ENCODE measurements at regions not wholly inside any gene's neighbourhood (a gene's known extent, or its start where the extent isn't known, plus 50 kb on each side); places are given as distances from the start of the nearest gene placed in this dataset.

GRCh38 chr15:36479200-36479896 is 100.1 kb upstream of the CDIN1 start:
- DNase-seq (ENCODE audit: insufficient read length) = no peak
- no peak for TF ChIP-seq POLR2A (IDR thresholded peaks at IDR 0.05; ENCODE audit: low read depth, low read length)
- TF ChIP-seq TAF1 (IDR thresholded peaks at IDR 0.05; ENCODE audit: borderline replicate concordance, low read depth, low read length) = no peak
- no peak for TF ChIP-seq POLR2AphosphoS5 (IDR thresholded peaks at IDR 0.05; ENCODE audit: low read depth, low read length)
- no peak for FAIRE-seq

- no peak for DNase-seq (ENCODE audit: insufficient read length)
- TF ChIP-seq TAF1 (IDR thresholded peaks at IDR 0.05; ENCODE audit: borderline replicate concordance, low read depth, low read length) (no peak), POLR2A (IDR thresholded peaks at IDR 0.05; ENCODE audit: low read depth, low read length) (no peak), POLR2AphosphoS5 (IDR thresholded peaks at IDR 0.05; ENCODE audit: low read depth, low read length) (no peak)
- FAIRE-seq = no peak
Observed at GRCh38 chr15:36481156-36481555, 98.3 kb upstream of the CDIN1 start.

GRCh38 chr15:36483409-36483808 is 96.0 kb upstream of the CDIN1 start:
- FAIRE-seq = no peak
- DNase-seq (ENCODE audit: insufficient read length) = no peak
- TF ChIP-seq POLR2A (IDR thresholded peaks at IDR 0.05; ENCODE audit: low read depth, low read length) (no peak), TAF1 (IDR thresholded peaks at IDR 0.05; ENCODE audit: borderline replicate concordance, low read depth, low read length) (no peak), POLR2AphosphoS5 (IDR thresholded peaks at IDR 0.05; ENCODE audit: low read depth, low read length) (no peak)

- no peak for DNase-seq (ENCODE audit: insufficient read length)
- no peak for FAIRE-seq
- no peak for TF ChIP-seq TAF1 (IDR thresholded peaks at IDR 0.05; ENCODE audit: borderline replicate concordance, low read depth, low read length)
- TF ChIP-seq POLR2AphosphoS5 (IDR thresholded peaks at IDR 0.05; ENCODE audit: low read depth, low read length) = no peak
- TF ChIP-seq POLR2A (IDR thresholded peaks at IDR 0.05; ENCODE audit: low read depth, low read length) = no peak
Observed at GRCh38 chr15:36484038-36484778, 95.2 kb upstream of the CDIN1 start.

GRCh38 chr15:36491912-36492311 is 87.5 kb upstream of the CDIN1 start:
- TF ChIP-seq POLR2AphosphoS5 (IDR thresholded peaks at IDR 0.05; ENCODE audit: low read depth, low read length) = no peak
- TF ChIP-seq TAF1 (IDR thresholded peaks at IDR 0.05; ENCODE audit: borderline replicate concordance, low read depth, low read length) = no peak
- TF ChIP-seq POLR2A (IDR thresholded peaks at IDR 0.05; ENCODE audit: low read depth, low read length) = no peak
- no peak for DNase-seq (ENCODE audit: insufficient read length)
- FAIRE-seq = no peak

GRCh38 chr15:36495456-36495991 is 83.9 kb upstream of the CDIN1 start:
- TF ChIP-seq POLR2A (IDR thresholded peaks at IDR 0.05; ENCODE audit: low read depth, low read length) = no peak
- FAIRE-seq (no peak), DNase-seq (ENCODE audit: insufficient read length) (no peak)

GRCh38 chr15:36497901-36498300 is 81.5 kb upstream of the CDIN1 start:
- DNase-seq (ENCODE audit: insufficient read length) (no peak), FAIRE-seq (no peak)
- no peak for TF ChIP-seq POLR2A (IDR thresholded peaks at IDR 0.05; ENCODE audit: low read depth, low read length)
- no peak for TF ChIP-seq TAF1 (IDR thresholded peaks at IDR 0.05; ENCODE audit: borderline replicate concordance, low read depth, low read length)
- TF ChIP-seq POLR2AphosphoS5 (IDR thresholded peaks at IDR 0.05; ENCODE audit: low read depth, low read length) = no peak

- FAIRE-seq (no peak), DNase-seq (ENCODE audit: insufficient read length) (no peak)
- TF ChIP-seq TAF1 (IDR thresholded peaks at IDR 0.05; ENCODE audit: borderline replicate concordance, low read depth, low read length) (no peak), POLR2AphosphoS5 (IDR thresholded peaks at IDR 0.05; ENCODE audit: low read depth, low read length) (no peak), POLR2A (IDR thresholded peaks at IDR 0.05; ENCODE audit: low read depth, low read length) (no peak)
Observed at GRCh38 chr15:36498401-36498800, 81.0 kb upstream of the CDIN1 start.

GRCh38 chr15:36498916-36499315 is 80.5 kb upstream of the CDIN1 start:
- TF ChIP-seq TAF1 (IDR thresholded peaks at IDR 0.05; ENCODE audit: borderline replicate concordance, low read depth, low read length) = no peak
- no peak for TF ChIP-seq POLR2AphosphoS5 (IDR thresholded peaks at IDR 0.05; ENCODE audit: low read depth, low read length)
- TF ChIP-seq POLR2A (IDR thresholded peaks at IDR 0.05; ENCODE audit: low read depth, low read length) = no peak
- DNase-seq (ENCODE audit: insufficient read length) = no peak
- no peak for FAIRE-seq

DNA sequence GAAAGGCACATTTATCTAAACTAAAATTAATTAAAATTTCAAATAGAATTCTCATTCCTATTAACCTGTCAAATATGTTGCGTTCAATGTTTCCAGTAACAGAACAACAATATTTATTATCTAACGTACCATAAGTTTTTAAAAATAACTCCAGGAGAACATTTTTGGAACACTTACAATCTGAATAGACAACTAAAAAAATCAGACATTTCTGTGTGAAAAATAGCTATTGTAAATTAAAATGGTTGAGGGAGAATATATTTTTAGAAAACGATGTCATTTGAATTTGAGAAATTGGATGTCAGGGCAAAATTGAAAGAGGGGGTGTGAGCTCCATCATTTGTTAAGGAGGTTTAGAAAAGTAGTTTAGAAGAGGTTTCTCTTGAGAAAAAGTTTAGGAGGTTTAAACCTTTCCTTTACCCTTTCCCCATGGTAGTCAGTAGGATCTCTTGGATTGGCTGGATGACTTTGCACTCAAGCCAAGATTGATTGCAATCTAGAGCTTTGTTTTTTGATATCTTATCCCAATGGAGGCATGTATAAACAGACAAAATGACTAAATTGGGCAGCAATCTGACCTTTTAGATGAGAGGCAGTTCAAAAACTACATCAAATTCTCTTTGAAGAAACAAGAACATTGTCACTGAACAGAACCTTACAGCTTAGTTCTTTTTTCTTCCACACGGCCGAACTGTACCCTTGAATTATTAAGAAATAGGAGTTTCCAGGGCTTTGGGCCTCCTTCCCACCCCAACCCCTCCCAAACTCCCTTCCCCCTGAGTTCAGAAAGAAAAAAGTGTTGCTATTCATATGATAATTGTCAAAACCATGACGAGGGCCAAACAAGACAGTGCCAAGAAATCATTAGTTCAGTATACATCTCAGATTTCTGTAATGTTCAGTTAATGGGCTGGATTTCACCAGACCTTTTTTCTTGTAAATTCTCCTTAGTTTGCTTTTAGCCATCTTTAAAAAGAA is 79.7 kb upstream of the CDIN1 start:
- TF ChIP-seq POLR2A (IDR thresholded peaks at IDR 0.05; ENCODE audit: low read depth, low read length) = no peak
- no peak for TF ChIP-seq POLR2AphosphoS5 (IDR thresholded peaks at IDR 0.05; ENCODE audit: low read depth, low read length)
- no peak for TF ChIP-seq TAF1 (IDR thresholded peaks at IDR 0.05; ENCODE audit: borderline replicate concordance, low read depth, low read length)
- FAIRE-seq (no peak), DNase-seq (ENCODE audit: insufficient read length) (no peak)

DNA sequence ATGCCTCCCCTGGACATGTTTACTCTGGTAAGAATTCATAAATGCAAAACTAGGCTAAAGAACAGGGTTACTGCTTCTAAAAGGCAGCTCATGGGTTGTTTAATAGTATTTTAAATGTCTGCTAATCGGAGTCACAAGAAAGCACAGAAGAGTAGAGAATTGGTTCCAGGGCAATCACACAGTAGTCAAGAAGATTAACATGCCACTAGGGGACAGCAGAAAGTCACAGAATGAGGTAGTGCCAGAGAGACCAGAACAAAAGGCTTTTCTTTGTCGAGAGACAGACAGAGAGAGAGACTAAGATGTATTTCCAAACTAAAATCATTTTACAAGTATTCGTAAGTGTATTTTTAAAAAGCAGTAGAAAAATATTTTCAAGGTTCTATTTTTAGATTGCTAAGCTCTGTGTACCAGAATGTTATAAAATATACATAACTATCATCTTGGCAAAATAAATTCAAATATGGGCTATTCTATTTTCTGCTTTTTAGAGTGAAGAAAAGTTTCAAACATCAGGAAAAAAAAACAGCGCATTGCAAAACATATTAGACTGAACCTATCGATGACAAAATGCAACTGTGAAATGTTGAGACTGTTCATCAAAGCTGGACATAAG is 78.3 kb upstream of the CDIN1 start:
- TF ChIP-seq POLR2AphosphoS5 (IDR thresholded peaks at IDR 0.05; ENCODE audit: low read depth, low read length) = no peak
- no peak for TF ChIP-seq POLR2A (IDR thresholded peaks at IDR 0.05; ENCODE audit: low read depth, low read length)
- no peak for TF ChIP-seq TAF1 (IDR thresholded peaks at IDR 0.05; ENCODE audit: borderline replicate concordance, low read depth, low read length)
- FAIRE-seq (peak; percentile 80), DNase-seq (ENCODE audit: insufficient read length) (no peak)
